ENCODE measurements at regions not wholly inside any gene's neighbourhood (a gene's known extent, or its start where the extent isn't known, plus 50 kb on each side); places are given as distances from the start of the nearest gene placed in this dataset.
A peak's percentile ranks its signal among the peaks of the same experiment; 100 is the strongest.

- FAIRE-seq = no peak
- intact Hi-C loops (cut with DNase I) = no loop called here
- H3K9ac ChIP-seq (ENCODE audit: low read length in 3 of 3) = no peak overlapping the region
- TF ChIP-seq CTCF (IDR thresholded peaks at IDR 0.05; ENCODE audit: borderline replicate concordance, extremely low read depth, insufficient read depth) = no peak
- no peaks in the 10 kb centered on the region for H3K27me3 ChIP-seq (ENCODE audit: control insufficient read depth, insufficient read depth, low read length)
- no peaks in the 10 kb centered on the region for H3K36me3 ChIP-seq (ENCODE audit: control insufficient read depth in 2 of 3, insufficient read depth in 3 of 3, low read length in 3 of 3)
- peak; percentile 45 to 90 (median 75) for DNase-seq
- peaks cover 0 to 6% (median 3%) of the 10 kb centered on the region in 3 donors for H3K4me1 ChIP-seq (ENCODE audit: control insufficient read depth in 2 of 3, insufficient read depth in 2 of 3, low read depth in 1 of 3, low read length in 3 of 3)
- no peak overlapping the region for H3K4me3 ChIP-seq (ENCODE audit: low read length in 3 of 3)
- no peaks in the 10 kb centered on the region for H3K9me3 ChIP-seq (ENCODE audit: control insufficient read depth in 2 of 3, insufficient read depth in 1 of 3, low read length in 3 of 3)
- H3K27ac ChIP-seq (ENCODE audit: low read depth in 2 of 2, low read length in 2 of 2) = no peak overlapping the region
Observed at GRCh38 chr12:65695113-65695865, 129.0 kb upstream of the HMGA2 start.

DNA sequence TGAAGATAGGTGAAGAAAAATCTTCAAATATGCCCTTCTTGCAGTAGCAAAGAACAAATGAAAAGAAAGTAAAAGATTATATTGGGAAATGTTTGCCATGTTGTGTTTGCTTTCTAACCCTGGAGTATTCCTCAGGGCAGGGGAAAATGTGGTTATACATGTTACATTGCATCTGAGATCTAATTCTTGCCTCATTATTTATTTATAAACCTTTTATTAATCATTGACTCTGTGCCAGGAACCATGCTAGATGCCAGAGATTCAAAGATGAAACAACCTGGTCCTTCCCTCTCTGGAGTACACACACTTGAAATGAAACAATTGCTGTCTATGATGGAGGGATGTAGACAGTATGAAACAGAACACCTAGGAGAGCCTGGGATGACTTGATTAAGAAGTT lies 128.1 kb upstream of the HMGA2 start:
- DNase-seq (no peak), FAIRE-seq (no peak)
- intact Hi-C loops (cut with DNase I) = no loop called here

DNA sequence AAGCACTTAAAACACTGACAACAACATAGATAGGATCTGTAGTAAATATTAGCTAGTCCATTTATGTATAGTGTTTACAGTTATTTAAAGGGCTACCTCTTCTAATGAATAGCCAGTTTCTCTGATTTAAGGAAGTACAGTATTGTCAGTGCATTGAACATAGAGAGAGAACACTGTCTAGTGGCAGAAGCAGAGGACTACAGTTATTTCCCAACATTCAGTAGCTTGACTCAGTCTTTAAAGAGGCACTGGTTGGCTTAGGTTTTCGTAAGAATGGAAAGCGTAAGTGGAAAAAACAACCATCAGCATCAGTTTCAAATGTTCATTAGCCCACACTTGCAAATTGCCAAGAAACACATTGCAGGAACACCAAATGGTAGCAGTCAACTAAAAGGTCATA lies 125.0 kb upstream of the HMGA2 start:
- peaks cover 0 to 6% (median 3%) of the 10 kb centered on the region in 3 donors for H3K4me1 ChIP-seq (ENCODE audit: control insufficient read depth in 2 of 3, insufficient read depth in 2 of 3, low read depth in 1 of 3, low read length in 3 of 3)
- no peak overlapping the region for H3K27ac ChIP-seq (ENCODE audit: low read depth in 2 of 2, low read length in 2 of 2)
- no peaks in the 10 kb centered on the region for H3K9me3 ChIP-seq (ENCODE audit: control insufficient read depth in 2 of 3, insufficient read depth in 1 of 3, low read length in 3 of 3)
- intact Hi-C loops (cut with DNase I) = no loop called here
- H3K9ac ChIP-seq (ENCODE audit: low read length in 3 of 3) = no peak overlapping the region
- H3K27me3 ChIP-seq (ENCODE audit: control insufficient read depth, insufficient read depth, low read length) = no peaks in the 10 kb centered on the region
- no peaks in the 10 kb centered on the region for H3K36me3 ChIP-seq (ENCODE audit: control insufficient read depth in 2 of 3, insufficient read depth in 3 of 3, low read length in 3 of 3)
- no peak overlapping the region for H3K4me3 ChIP-seq (ENCODE audit: low read length in 3 of 3)
- FAIRE-seq (no peak), DNase-seq (no peak)
- TF ChIP-seq CTCF (IDR thresholded peaks at IDR 0.05; ENCODE audit: borderline replicate concordance, extremely low read depth, insufficient read depth) = no peak

More for the DNA sequence above, 128.1 kb upstream of the HMGA2 start:
- no peaks in the 10 kb centered on the region for H3K9me3 ChIP-seq (ENCODE audit: control insufficient read depth in 2 of 3, insufficient read depth in 1 of 3, low read length in 3 of 3)
- H3K9ac ChIP-seq (ENCODE audit: low read length in 3 of 3) = no peak overlapping the region
- H3K4me1 ChIP-seq (ENCODE audit: control insufficient read depth in 2 of 3, insufficient read depth in 2 of 3, low read depth in 1 of 3, low read length in 3 of 3) = peaks cover 0 to 6% (median 3%) of the 10 kb centered on the region in 3 donors
- no peak overlapping the region for H3K4me3 ChIP-seq (ENCODE audit: low read length in 3 of 3)
- no peaks in the 10 kb centered on the region for H3K36me3 ChIP-seq (ENCODE audit: control insufficient read depth in 2 of 3, insufficient read depth in 3 of 3, low read length in 3 of 3)
- no peaks in the 10 kb centered on the region for H3K27me3 ChIP-seq (ENCODE audit: control insufficient read depth, insufficient read depth, low read length)
- no peak for TF ChIP-seq CTCF (IDR thresholded peaks at IDR 0.05; ENCODE audit: borderline replicate concordance, extremely low read depth, insufficient read depth)
- H3K27ac ChIP-seq (ENCODE audit: low read depth in 2 of 2, low read length in 2 of 2) = no peak overlapping the region
